ENCODE measurements at regions not wholly inside any gene's neighbourhood (a gene's known extent, or its start where the extent isn't known, plus 50 kb on each side); places are given as distances from the start of the nearest gene placed in this dataset.
"Not testable (repeated sequence)": the region's sequence is repeated elsewhere in the genome, so short reads cannot be mapped to it uniquely, and the experiment has no call there.

DNA sequence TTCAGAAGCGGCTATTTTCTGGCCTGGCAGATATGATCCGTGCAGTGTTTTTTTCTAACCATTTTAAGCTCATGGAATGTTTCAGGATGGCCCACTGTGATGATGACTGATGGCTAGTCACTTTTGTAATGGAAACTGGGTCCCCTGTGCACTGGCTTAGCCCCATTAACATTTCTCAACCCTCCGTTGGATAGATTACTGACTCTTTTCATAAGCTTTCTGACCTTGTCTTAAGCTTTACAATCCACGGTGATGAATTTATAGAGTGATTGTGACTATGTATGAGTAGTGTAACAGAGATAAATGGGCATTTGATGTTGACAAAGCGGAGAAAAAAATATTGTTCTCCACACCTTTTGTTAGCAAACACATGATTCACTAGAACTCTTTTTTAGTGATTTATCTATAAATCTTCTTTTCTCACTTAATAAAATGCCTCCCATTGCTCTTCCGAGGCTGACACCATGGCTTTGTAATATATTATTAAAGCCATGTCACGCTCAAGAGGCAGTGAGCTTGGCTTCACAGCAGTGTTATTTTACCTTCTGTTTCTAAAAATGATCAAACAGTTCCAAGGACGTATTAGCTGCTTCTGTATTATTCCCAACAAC, 221.0 kb upstream of the LINC00305 start:
- not testable (repeated sequence) for TF ChIP-seq EZH2 (IDR thresholded peaks at IDR 0.05; ENCODE audit: borderline replicate concordance)
- TF ChIP-seq, protein P1, sequence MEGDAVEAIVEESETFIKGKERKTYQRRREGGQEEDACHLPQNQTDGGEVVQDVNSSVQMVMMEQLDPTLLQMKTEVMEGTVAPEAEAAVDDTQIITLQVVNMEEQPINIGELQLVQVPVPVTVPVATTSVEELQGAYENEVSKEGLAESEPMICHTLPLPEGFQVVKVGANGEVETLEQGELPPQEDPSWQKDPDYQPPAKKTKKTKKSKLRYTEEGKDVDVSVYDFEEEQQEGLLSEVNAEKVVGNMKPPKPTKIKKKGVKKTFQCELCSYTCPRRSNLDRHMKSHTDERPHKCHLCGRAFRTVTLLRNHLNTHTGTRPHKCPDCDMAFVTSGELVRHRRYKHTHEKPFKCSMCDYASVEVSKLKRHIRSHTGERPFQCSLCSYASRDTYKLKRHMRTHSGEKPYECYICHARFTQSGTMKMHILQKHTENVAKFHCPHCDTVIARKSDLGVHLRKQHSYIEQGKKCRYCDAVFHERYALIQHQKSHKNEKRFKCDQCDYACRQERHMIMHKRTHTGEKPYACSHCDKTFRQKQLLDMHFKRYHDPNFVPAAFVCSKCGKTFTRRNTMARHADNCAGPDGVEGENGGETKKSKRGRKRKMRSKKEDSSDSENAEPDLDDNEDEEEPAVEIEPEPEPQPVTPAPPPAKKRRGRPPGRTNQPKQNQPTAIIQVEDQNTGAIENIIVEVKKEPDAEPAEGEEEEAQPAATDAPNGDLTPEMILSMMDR (IDR thresholded peaks at IDR 0.05; ENCODE audit: poor library complexity): not testable (repeated sequence)

Data from hepatocyte (in vitro differentiated cells).